M059J (cell line): ENCODE measurements at regions not wholly inside any gene's neighbourhood (a gene's known extent, or its start where the extent isn't known, plus 50 kb on each side); places are given as distances from the start of the nearest gene placed in this dataset.

ENCODE experiments used
- DNase-seq: peaks from one replicate; pipeline ENCODE4 v3.0.0-alpha.2; 2012; ENCODE audit warnings: low read depth

GRCh38 chr5:105453216-105453807 is 1890.7 kb upstream of the NUDT12 start:
- DNase-seq, result no peak

- no peak for DNase-seq
Measured at GRCh38 chr5:105448271-105448670, 1885.7 kb upstream of the NUDT12 start.

GRCh38 chr5:105430516-105430915 is 1867.9 kb upstream of the NUDT12 start:
- no peak for DNase-seq

- no peak for DNase-seq
Measured at GRCh38 chr5:105428451-105429380, 1866.1 kb upstream of the NUDT12 start.

GRCh38 chr5:105414067-105414466 is 1851.5 kb upstream of the NUDT12 start:
- DNase-seq, result no peak

- DNase-seq, result peak; percentile 53
Measured at GRCh38 chr5:105413406-105413990, 1850.9 kb upstream of the NUDT12 start.

- DNase-seq, result no peak
Measured at GRCh38 chr5:105409695-105410094, 1847.1 kb upstream of the NUDT12 start.

GRCh38 chr5:105407200-105407599 is 1844.6 kb upstream of the NUDT12 start:
- DNase-seq, result no peak

GRCh38 chr5:105397749-105398148 is 1835.2 kb upstream of the NUDT12 start:
- DNase-seq, result no peak

GRCh38 chr5:105392710-105393149 is 1830.1 kb upstream of the NUDT12 start:
- no peak for DNase-seq

- DNase-seq, result no peak
Measured at GRCh38 chr5:105392122-105392709, 1829.6 kb upstream of the NUDT12 start.

- no peak for DNase-seq
Measured at GRCh38 chr5:105380126-105380525, 1817.5 kb upstream of the NUDT12 start.

- no peak for DNase-seq
Measured at GRCh38 chr5:105371169-105371568, 1808.6 kb upstream of the NUDT12 start.

- no peak for DNase-seq
Measured at GRCh38 chr5:105350486-105351140, 1788.0 kb upstream of the NUDT12 start.

- DNase-seq, result no peak
Measured at GRCh38 chr5:105331558-105331957, 1769.0 kb upstream of the NUDT12 start.

GRCh38 chr5:105330185-105330584 is 1767.6 kb upstream of the NUDT12 start:
- no peak for DNase-seq

GRCh38 chr5:105304859-105305258 is 1742.3 kb upstream of the NUDT12 start:
- DNase-seq, result no peak

GRCh38 chr5:105288946-105289345 is 1726.4 kb upstream of the NUDT12 start:
- no peak for DNase-seq

- DNase-seq, result no peak
Measured at GRCh38 chr5:105283134-105283533, 1720.5 kb upstream of the NUDT12 start.

- no peak for DNase-seq
Measured at GRCh38 chr5:105274079-105274478, 1711.5 kb upstream of the NUDT12 start.

GRCh38 chr5:105263515-105263914 is 1700.9 kb upstream of the NUDT12 start:
- DNase-seq, result no peak
